ENCODE measurements at regions not wholly inside any gene's neighbourhood (a gene's known extent, or its start where the extent isn't known, plus 50 kb on each side); places are given as distances from the start of the nearest gene placed in this dataset.

GRCh38 chr22:49141761-49142160, 685.9 kb downstream of the BRD1 start:
- no peak for TF ChIP-seq CTCF (IDR thresholded peaks at IDR 0.05; ENCODE audit: low read depth, low read length, missing control alignments)
- in situ Hi-C loops (cut with HindIII; ENCODE audit: low sequenced_read_pairs) = no loop called here
- DNase-seq (ENCODE audit: low read depth) = no peak
- H3K4me3 ChIP-seq (ENCODE audit: low read depth, low read length) = no peak overlapping the region

- no peak for TF ChIP-seq CTCF (IDR thresholded peaks at IDR 0.05; ENCODE audit: low read depth, low read length, missing control alignments)
- in situ Hi-C loops (cut with HindIII; ENCODE audit: low sequenced_read_pairs) = no loop called here
- no peak overlapping the region for H3K4me3 ChIP-seq (ENCODE audit: low read depth, low read length)
- DNase-seq (ENCODE audit: low read depth) = no peak
Observed at GRCh38 chr22:49140911-49141665, 686.6 kb downstream of the BRD1 start.

- no peak overlapping the region for H3K4me3 ChIP-seq (ENCODE audit: low read depth, low read length)
- no peak for TF ChIP-seq CTCF (IDR thresholded peaks at IDR 0.05; ENCODE audit: low read depth, low read length, missing control alignments)
- no peak for DNase-seq (ENCODE audit: low read depth)
- in situ Hi-C loops (cut with HindIII; ENCODE audit: low sequenced_read_pairs) = no loop called here
Observed at GRCh38 chr22:49139492-49140151, 688.1 kb downstream of the BRD1 start.

GRCh38 chr22:49138250-49138790, 689.4 kb downstream of the BRD1 start:
- no peak for DNase-seq (ENCODE audit: low read depth)
- in situ Hi-C loops (cut with HindIII; ENCODE audit: low sequenced_read_pairs) = no loop called here
- no peak overlapping the region for H3K4me3 ChIP-seq (ENCODE audit: low read depth, low read length)
- no peak for TF ChIP-seq CTCF (IDR thresholded peaks at IDR 0.05; ENCODE audit: low read depth, low read length, missing control alignments)

- DNase-seq (ENCODE audit: low read depth) = no peak
Observed at GRCh38 chr22:49137206-49137840, 690.4 kb downstream of the BRD1 start.

More at GRCh38 chr22:49137206-49137840, 690.4 kb downstream of the BRD1 start:
- in situ Hi-C loops (cut with HindIII; ENCODE audit: low sequenced_read_pairs) = no loop called here
- TF ChIP-seq CTCF (IDR thresholded peaks at IDR 0.05; ENCODE audit: low read depth, low read length, missing control alignments) = no peak
- H3K4me3 ChIP-seq (ENCODE audit: low read depth, low read length) = no peak overlapping the region
